DLD1 (cell line): ENCODE measurements at regions not wholly inside any gene's neighbourhood (a gene's known extent, or its start where the extent isn't known, plus 50 kb on each side); places are given as distances from the start of the nearest gene placed in this dataset.

Experiments used
- in situ Hi-C: cut with HindIII; loops from 2 replicates; pipeline ENCODE4 v1.10.0; 2017; ENCODE audit warnings: low sequenced_read_pairs

- in situ Hi-C loops: no loop called here
Measured at GRCh38 chr5:124665035-124665434, 81.4 kb downstream of the ZNF608 start.

DNA sequence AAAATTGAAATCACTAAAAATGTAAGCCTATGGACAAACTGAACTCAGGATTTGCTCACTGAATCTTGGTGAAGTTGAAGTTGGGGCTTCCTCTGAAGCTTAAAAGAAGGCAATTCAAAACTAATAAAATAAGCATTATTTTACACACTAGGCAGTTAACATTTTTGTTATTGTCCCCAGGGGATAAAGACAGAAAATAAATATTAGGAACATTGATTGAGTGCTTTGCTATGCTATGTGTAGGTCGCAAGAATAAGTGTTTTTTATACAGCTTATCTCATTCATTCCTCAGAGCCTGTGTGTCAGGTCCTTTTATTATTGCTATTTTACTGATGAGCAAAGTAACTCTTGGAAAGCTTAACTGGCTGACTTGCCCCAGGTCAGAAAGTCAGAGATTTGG is 82.2 kb downstream of the ZNF608 start:
- in situ Hi-C loops: no loop called here

- in situ Hi-C loops: no loop called here
Measured at GRCh38 chr5:124663101-124663506, 83.3 kb downstream of the ZNF608 start.

DNA sequence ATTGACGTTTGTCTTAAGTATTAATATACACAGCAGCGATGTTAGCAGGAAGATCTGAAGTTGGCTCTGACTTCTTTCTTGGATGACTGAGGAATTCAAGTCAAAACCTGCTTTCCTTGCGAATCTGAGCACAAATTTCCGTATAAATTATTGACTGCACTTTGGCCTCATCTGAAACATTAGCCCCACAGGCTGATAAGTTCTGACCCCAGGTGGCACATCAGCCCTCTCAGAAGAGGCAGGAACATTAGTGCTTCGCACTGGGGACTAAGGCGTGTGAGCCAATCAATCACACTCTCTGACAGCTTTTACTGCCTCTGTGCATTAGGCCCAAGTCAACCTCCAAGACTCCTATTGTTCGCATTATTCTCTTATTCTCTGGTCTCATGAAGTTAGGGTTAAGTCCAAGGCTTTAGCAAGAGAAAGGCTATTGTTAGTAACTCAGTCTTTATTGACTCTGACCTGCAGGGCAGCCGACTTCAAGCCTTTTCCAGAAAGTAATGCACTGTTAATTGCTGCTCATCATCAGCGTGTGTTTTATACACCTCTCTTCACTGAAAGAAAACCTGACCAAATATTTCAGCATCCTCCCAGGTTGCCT is 84.2 kb downstream of the ZNF608 start:
- in situ Hi-C loops: no loop called here

DNA sequence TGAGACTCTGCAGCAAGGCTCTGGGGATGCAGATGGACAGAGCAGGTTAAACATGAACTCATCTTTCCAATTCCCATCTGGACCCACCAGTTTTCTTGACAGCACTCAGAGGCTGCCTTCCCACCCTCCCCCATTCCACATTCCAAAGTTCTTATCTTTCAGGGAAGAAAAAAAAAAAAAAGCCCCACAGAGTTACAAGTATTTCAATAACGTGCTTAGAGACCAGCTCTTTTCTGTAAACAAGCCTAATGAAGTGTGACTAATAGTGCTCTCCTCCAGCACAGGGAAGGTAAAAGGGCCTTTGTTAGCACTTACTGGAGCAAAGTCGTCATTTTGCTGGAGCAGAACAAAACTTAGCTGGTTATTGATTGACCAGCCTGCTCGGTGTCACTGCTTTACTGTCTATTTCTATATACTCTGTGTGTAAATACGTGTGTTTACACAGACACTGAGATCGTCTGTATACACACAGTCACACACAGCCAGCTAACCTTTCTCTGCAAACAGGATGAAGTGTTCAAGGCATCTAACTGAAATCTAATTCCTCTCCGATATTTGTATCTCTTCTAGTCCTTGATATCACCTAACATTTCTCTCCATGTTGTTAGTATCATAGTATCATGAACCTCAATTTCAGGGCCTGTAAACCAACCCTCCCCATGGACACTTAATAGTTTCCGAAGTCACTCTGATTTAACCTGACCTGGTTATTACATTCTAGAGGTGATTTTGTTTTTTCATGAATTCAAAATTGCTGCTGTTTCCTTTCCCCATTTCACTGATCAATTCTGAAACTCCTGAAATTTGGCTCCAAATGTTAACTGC is 84.9 kb downstream of the ZNF608 start:
- in situ Hi-C loops: no loop called here

- in situ Hi-C loops: no loop called here
Measured at GRCh38 chr5:124660229-124661093, 86.0 kb downstream of the ZNF608 start.

DNA sequence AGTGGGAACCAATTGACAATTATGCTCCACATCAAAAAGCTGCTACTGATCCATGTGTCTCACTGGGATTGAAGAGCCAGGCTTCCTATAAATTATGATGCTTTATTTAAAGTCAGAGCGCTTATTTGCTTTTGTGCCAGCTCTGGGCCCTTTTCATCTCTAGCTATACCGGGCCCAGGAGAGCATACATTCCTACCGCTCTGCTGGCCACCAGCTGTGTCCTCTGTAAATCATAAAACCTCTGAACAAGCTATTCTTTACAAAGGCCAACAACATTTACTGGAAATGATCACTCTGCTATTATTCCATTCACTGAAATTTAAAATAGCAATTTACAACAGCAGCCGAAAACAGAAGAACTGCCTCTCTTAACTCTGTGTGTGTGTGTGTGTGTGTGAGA is 86.6 kb downstream of the ZNF608 start:
- in situ Hi-C loops: no loop called here

- in situ Hi-C loops: no loop called here
Measured at GRCh38 chr5:124658867-124659557, 87.4 kb downstream of the ZNF608 start.

GRCh38 chr5:124655921-124656511 is 90.4 kb downstream of the ZNF608 start:
- in situ Hi-C loops: no loop called here

DNA sequence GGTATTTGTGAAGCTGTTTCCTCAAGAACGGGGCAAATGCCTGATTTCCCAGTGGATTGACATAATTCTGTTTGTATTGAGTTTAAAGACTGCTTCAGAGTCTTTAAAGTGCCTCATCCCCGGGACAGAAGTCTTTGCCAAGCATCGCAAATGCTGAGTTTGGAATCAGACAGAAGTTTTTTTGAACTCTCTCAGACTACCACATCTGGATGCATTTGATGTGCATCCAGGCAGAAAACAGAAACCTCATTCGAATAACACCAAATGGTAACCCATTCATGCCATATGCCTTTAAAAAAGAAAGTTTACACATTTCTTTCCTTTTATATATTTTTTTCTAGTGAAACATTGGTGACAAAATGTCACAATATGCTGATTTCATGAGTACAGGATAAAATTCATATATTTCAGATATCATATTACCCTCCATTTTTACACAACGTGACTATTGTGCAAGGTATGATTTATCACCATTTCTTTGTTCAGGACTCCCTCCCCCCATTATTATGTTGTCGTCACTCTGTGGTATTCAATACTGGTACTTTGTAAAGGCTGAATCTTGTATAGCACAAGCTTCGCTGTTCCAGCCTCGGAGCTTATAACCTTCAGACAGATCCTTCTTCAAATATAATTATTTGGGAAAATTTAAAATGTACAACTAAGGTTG is 91.1 kb downstream of the ZNF608 start:
- in situ Hi-C loops: no loop called here

DNA sequence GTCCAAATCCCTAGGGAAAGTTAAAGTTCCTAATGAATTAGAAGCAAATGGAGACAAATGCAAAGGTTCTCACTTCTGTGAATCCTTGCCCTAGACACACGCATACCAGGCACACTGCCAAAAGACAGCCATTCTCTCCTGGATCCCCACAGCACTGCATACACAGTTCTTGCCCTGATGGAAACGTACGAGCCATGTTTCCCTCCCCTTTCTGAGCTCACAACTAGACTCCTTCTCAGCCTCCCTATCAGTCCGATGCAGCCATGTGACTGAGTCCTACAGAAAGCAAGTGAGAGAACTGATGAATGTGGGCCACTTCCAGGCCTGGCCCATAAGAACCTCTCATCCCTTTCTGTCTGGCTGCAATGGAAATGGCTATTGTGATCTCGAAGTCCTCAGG is 92.0 kb downstream of the ZNF608 start:
- in situ Hi-C loops: no loop called here

DNA sequence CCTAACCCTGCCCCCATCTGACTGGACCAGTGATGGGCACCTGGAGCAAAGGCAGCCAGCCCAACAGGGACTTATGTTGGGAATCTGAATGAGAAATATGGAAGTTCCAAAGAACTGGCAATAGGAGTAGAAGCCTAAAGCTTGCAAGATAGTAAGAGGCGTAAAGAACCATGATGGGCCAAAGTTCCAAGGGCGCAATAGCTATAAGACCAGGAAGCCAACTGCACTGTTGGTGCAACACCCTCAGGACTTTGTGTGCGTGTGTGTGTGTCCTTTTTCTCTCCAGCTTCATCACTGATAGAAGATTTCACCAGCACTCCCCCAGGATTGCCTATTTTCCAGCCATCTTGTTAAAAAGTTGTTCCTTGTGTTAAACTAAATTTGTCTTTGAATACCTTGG is 92.8 kb downstream of the ZNF608 start:
- in situ Hi-C loops: no loop called here

- in situ Hi-C loops: no loop called here
Measured at GRCh38 chr5:124652892-124653441, 93.5 kb downstream of the ZNF608 start.

DNA sequence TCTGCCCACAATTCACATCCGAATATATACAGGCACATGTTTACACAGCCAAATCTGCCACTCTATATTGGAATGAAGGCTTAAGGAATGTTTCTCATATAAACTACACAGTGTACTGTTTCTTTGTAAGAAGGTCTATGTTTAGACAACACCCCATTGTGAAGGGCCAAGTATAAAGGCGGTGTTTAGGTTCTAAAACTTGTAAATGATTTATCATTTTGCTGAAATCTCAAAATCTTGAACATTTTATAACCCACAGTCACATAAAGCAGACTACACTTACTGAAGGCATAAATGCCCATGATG is 94.0 kb downstream of the ZNF608 start:
- in situ Hi-C loops: no loop called here

DNA sequence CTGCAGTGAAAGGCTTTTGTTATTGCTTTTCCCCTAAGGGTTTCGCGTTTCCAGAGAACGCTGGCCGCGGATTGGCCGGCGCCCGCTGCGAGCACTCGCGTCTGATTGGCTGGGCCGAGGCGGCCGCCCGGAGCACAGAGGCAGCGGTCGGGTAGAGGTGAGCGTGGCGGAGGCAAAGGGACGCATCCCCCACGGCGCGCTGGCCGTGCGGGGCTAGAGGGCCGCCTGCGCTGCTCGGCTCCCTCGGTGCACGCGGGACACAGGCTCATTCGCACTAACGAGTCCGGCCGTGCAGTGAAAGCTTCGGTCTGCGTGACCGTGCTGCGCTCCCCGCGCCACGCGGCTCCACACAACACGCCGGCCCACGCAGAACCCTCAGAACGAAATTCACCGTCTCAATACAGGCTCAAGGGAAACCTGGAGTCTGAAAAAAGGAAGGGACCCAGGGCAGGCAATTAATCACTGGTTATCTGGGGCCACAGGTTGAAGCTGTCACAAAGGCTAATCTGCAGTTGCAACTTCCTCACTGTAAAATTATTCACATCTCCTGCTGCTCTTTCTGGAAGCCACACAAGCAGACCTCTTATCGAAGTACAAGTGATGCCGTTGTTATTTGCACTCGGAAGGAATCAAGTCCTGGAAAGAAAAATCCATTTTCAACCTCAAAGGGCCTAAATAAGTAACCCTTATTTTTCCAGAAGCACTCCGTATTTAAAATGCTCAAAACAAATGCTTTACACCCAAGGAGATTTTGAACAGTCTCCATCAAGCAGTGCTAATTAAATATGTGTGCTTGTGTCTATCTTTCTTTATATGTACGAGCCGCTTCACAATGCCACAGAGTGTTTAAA is 94.6 kb downstream of the ZNF608 start:
- in situ Hi-C loops: no loop called here

DNA sequence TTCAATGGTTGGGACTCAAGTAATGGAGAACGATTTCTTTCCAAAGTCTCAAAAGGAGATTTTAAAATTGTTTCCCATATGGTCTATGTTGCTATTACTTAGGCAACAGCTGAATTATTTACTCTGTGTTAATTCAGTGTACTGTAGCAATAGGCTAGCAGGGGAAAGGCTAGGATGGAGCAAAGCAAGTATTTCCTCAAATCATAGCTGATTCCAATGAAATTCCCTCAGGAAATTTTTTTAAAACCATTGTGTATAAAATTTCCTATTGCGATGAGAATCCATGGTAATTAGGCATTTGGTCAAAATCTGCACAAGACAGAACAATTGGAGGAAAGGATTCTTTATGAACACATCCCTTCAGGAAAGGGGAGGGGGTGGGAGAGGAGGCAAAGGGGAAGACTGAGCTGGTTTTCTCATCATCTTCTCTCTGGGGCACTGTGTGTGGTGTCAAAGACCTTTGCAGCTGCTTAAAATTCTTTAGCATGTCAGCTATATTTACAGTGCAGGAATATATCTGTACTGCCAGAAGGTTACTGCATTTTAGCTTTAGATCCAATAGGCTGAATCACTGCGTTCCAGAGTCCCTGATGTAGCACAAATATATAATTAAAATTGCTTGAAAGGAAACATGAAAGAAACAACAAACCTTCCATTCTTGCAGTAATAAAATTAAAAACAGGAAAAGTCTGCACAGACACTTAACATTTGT is 95.3 kb downstream of the ZNF608 start:
- in situ Hi-C loops: no loop called here

- in situ Hi-C loops: no loop called here
Measured at GRCh38 chr5:124650147-124650561, 96.3 kb downstream of the ZNF608 start.

GRCh38 chr5:124649491-124650146 is 96.8 kb downstream of the ZNF608 start:
- in situ Hi-C loops: no loop called here
